Neural cell (in vitro differentiated cells): ENCODE measurements at regions not wholly inside any gene's neighbourhood (a gene's known extent, or its start where the extent isn't known, plus 50 kb on each side); places are given as distances from the start of the nearest gene placed in this dataset.

Experiments
- H2AFZ ChIP-seq: fragments of 200-600, 300-800 bp; sonication (generic), shearing (Covaris generic); 2 replicates; pipeline ENCODE4 v1.6.0; 2014; ENCODE audit warnings: low read depth, mild to moderate bottlenecking, antibody characterized with exemption, low read length, moderate library complexity
- H3F3A ChIP-seq: fragments of 200-600 bp; shearing (Covaris generic); 2 replicates; pipeline ENCODE4 v1.6.1; 2016; ENCODE audit warnings: mild to moderate bottlenecking, moderate library complexity, mixed read lengths, antibody characterized with exemption, low read length; ENCODE audit not compliant: insufficient read depth, poor library complexity, severe bottlenecking
- H3K27ac ChIP-seq: fragments of 200-600, 300-800 bp; sonication (generic), shearing (Covaris generic); 2 replicates; pipeline ENCODE4 v1.5.1; 2014; ENCODE audit warnings: mild to moderate bottlenecking, low read length, moderate library complexity
- H3K27me3 ChIP-seq: fragments of 300-800, 200-600 bp; sonication (generic), shearing (Covaris generic); 2 replicates; pipeline ENCODE4 v1.6.0; 2014; ENCODE audit warnings: mild to moderate bottlenecking, low read depth, low read length, moderate library complexity; ENCODE audit not compliant: insufficient read depth
- H3K36me3 ChIP-seq: fragments of 300-800, 200-600 bp; sonication (generic), shearing (Covaris generic); 2 replicates; pipeline ENCODE4 v1.5.1; 2014; ENCODE audit warnings: mild to moderate bottlenecking, antibody characterized with exemption, low read length, moderate library complexity; ENCODE audit not compliant: insufficient read depth
- H3K4me2 ChIP-seq: fragments of 300-800, 200-600 bp; sonication (generic), shearing (Covaris generic); 2 replicates; pipeline ENCODE4 v1.6.0; 2014; ENCODE audit warnings: mild to moderate bottlenecking, low read length
- H3K4me3 ChIP-seq: fragments of 300-800, 200-600 bp; sonication (generic), shearing (Covaris generic); 2 replicates; pipeline ENCODE4 v1.5.1; 2014; ENCODE audit warnings: mild to moderate bottlenecking, low read length, moderate library complexity
- H3K79me2 ChIP-seq: fragments of 200-600 bp; shearing (Covaris generic); replicated peaks from 2 replicates; pipeline ENCODE4 v1.6.0; 2014; ENCODE audit warnings: mild to moderate bottlenecking, low read length, moderate library complexity; ENCODE audit not compliant: insufficient read depth
- H3K9ac ChIP-seq: fragments of 300-800, 200-600 bp; sonication (generic), shearing (Covaris generic); 2 replicates; pipeline ENCODE4 v1.6.1; 2016; ENCODE audit warnings: mild to moderate bottlenecking, low read length, mixed read lengths
- H3K9me2 ChIP-seq: fragments of 200-600 bp; shearing (Covaris generic); 2 replicates; pipeline ENCODE4 v1.6.1; 2016; ENCODE audit warnings: mild to moderate bottlenecking, low read length, mixed read lengths; ENCODE audit not compliant: insufficient read depth
- H3K9me3 ChIP-seq: fragments of 200-600, 300-800 bp; sonication (generic), shearing (Covaris generic); 2 replicates; pipeline ENCODE4 v1.6.1; 2016; ENCODE audit warnings: mild to moderate bottlenecking, mixed run types, low read length, moderate library complexity, mixed read lengths
- H4K20me1 ChIP-seq: fragments of 200-600 bp; shearing (Covaris generic); 2 replicates; pipeline ENCODE4 v1.6.1; 2016; ENCODE audit warnings: mild to moderate bottlenecking, mixed run types; ENCODE audit not compliant: insufficient read depth
- CTCF ChIP-seq: fragments of 450-650 bp; IDR thresholded peaks from 2 replicates; pipeline ENCODE4 v1.5.1; 2014; ENCODE audit warnings: antibody characterized with exemption, mild to moderate bottlenecking, moderate library complexity; ENCODE audit not compliant: poor library complexity, severe bottlenecking
- EP300 ChIP-seq: fragments of 450-650 bp; conservative IDR thresholded peaks from 2 replicates; pipeline ENCODE4 v1.6.1; 2014; ENCODE audit warnings: antibody characterized with exemption, mild to moderate bottlenecking, moderate library complexity; ENCODE audit not compliant: poor library complexity, severe bottlenecking
- EZH2 ChIP-seq: fragments of 200-600, 300-800 bp; shearing (Covaris generic), sonication (generic); IDR thresholded peaks from 2 replicates; pipeline ENCODE4 v1.6.1; 2014; ENCODE audit warnings: antibody characterized with exemption, low read length, borderline replicate concordance, mild to moderate bottlenecking; ENCODE audit not compliant: insufficient read depth, poor library complexity, severe bottlenecking
- MXI1 ChIP-seq: fragments of 450-650 bp; conservative IDR thresholded peaks from 2 replicates; pipeline ENCODE4 v1.6.1; 2014; ENCODE audit warnings: antibody characterized with exemption, mild to moderate bottlenecking; ENCODE audit not compliant: poor library complexity, severe bottlenecking
- POLR2AphosphoS5 ChIP-seq: IDR thresholded peaks from 2 replicates; pipeline ENCODE4 v1.6.1; 2012
- RAD21 ChIP-seq: fragments of 450-650 bp; conservative IDR thresholded peaks from 2 replicates; pipeline ENCODE4 v1.6.1; 2014; ENCODE audit warnings: antibody characterized with exemption, mild to moderate bottlenecking, moderate library complexity
- REST ChIP-seq: IDR thresholded peaks from 2 replicates; pipeline ENCODE4 v1.6.1; 2012; ENCODE audit warnings: borderline replicate concordance
- SMC3 ChIP-seq: fragments of 450-650 bp; conservative IDR thresholded peaks from 2 replicates; pipeline ENCODE4 v1.6.1; 2014; ENCODE audit warnings: antibody characterized with exemption, mild to moderate bottlenecking, moderate library complexity; ENCODE audit not compliant: poor library complexity
- TAF1 ChIP-seq: IDR thresholded peaks from 2 replicates; pipeline ENCODE4 v1.6.1; 2012; ENCODE audit warnings: low read depth

DNA sequence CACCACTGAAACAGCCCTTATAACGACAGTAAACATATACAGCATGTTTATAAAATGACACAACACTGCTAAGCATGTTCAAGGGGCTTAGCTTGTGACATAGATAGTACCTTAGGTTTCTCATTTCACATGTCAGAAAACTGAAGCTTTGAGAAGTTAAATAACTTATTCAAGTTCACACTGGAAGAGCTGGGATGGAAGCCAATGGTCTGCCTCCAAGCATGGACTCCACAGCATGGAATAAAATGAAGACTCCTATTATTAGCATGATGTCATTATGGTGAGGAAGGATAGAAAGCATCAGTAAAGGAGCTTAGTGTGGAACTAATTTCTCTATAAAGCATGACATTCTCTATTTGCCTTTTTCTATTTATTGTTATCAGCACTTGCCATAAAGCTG, 316.7 kb downstream of the PLK2 start:
- peak overlapping the region; percentile 58 for H3K27ac ChIP-seq
- no peak for TF ChIP-seq RAD21
- no peak for TF ChIP-seq SMC3
- TF ChIP-seq MXI1: no peak
- no peak for TF ChIP-seq CTCF
- TF ChIP-seq POLR2AphosphoS5: no peak
- TF ChIP-seq EP300: no peak
- no peak for TF ChIP-seq REST
- TF ChIP-seq EZH2: no peak
- TF ChIP-seq TAF1: no peak
- H3K27me3 ChIP-seq: no peaks in the 10 kb centered on the region
- H3K9ac ChIP-seq: no peak overlapping the region
- no peaks in the 10 kb centered on the region for H3K79me2 ChIP-seq
- no peaks in the 10 kb centered on the region for H3K36me3 ChIP-seq
- no peaks in the 10 kb centered on the region for H3F3A ChIP-seq
- H4K20me1 ChIP-seq: no peaks in the 10 kb centered on the region
- no peaks in the 10 kb centered on the region for H3K9me2 ChIP-seq
- H3K4me2 ChIP-seq: peak overlapping the region; percentile 8
- no peak overlapping the region for H2AFZ ChIP-seq
- H3K4me3 ChIP-seq: no peak overlapping the region
- H3K9me3 ChIP-seq: no peaks in the 10 kb centered on the region

- H2AFZ ChIP-seq: no peak overlapping the region
- no peaks in the 10 kb centered on the region for H3K27me3 ChIP-seq
- no peaks in the 10 kb centered on the region for H3K79me2 ChIP-seq
- H3K4me3 ChIP-seq: no peak overlapping the region
- H3K27ac ChIP-seq: no peak overlapping the region
- H3K9me3 ChIP-seq: no peaks in the 10 kb centered on the region
- no peak overlapping the region for H3K9ac ChIP-seq
- TF ChIP-seq EP300 (no peak), EZH2 (no peak), RAD21 (no peak), SMC3 (no peak), CTCF (no peak), TAF1 (no peak), REST (no peak), POLR2AphosphoS5 (no peak), MXI1 (no peak)
- H3F3A ChIP-seq: no peaks in the 10 kb centered on the region
- no peak overlapping the region for H3K4me2 ChIP-seq
- H4K20me1 ChIP-seq: no peaks in the 10 kb centered on the region
- no peaks in the 10 kb centered on the region for H3K9me2 ChIP-seq
- H3K36me3 ChIP-seq: no peaks in the 10 kb centered on the region
Observed at GRCh38 chr5:58138791-58139190, 321.1 kb downstream of the PLK2 start.
